Esophagus (tissue), 2 donors: ENCODE measurements at regions not wholly inside any gene's neighbourhood (a gene's known extent, or its start where the extent isn't known, plus 50 kb on each side); places are given as distances from the start of the nearest gene placed in this dataset.

ENCODE experiments used
- H3K27ac ChIP-seq, 2 donors: one replicate each; pipeline ENCODE4 v1.5.1; 2013; ENCODE audit warnings: low read depth in 2 of 2, mild to moderate bottlenecking in 2 of 2, inconsistent platforms in 1 of 2, low read length in 1 of 2, moderate library complexity in 1 of 2
- H3K27me3 ChIP-seq, 2 donors: one replicate each; pipeline ENCODE4 v1.6.1; 2013; ENCODE audit warnings: low read length in 2 of 2, control low read depth in 1 of 2, mild to moderate bottlenecking in 1 of 2; ENCODE audit not compliant: insufficient read depth in 2 of 2, control insufficient read depth in 1 of 2
- H3K36me3 ChIP-seq, 2 donors: one replicate each; pipeline ENCODE4 v1.6.1; 2013; ENCODE audit warnings: low read length in 1 of 2; ENCODE audit not compliant: control insufficient read depth in 2 of 2, insufficient read depth in 2 of 2
- H3K4me1 ChIP-seq, 2 donors: one replicate each; pipeline ENCODE4 v1.6.1; 2013; ENCODE audit warnings: low read length in 1 of 2; ENCODE audit not compliant: control insufficient read depth in 2 of 2, insufficient read depth in 2 of 2
- H3K4me3 ChIP-seq, 2 donors: one replicate each; pipeline ENCODE4 v1.5.1; 2013; ENCODE audit warnings: low read length in 2 of 2, mild to moderate bottlenecking in 2 of 2, low read depth in 1 of 2, moderate library complexity in 1 of 2
- H3K9me3 ChIP-seq, 2 donors: one replicate each; pipeline ENCODE4 v1.6.1; 2013; ENCODE audit warnings: mild to moderate bottlenecking in 2 of 2, low read depth in 1 of 2, low read length in 1 of 2, moderate library complexity in 1 of 2; ENCODE audit not compliant: control insufficient read depth in 2 of 2, insufficient read depth in 1 of 2
- WGBS, 2 donors: extraction: QIAGEN DNeasy Blood & Tissue Kit; methylation state at CpG; one replicate each; pipeline ENCODE4 v1.1.7; 2013; 5-methylcytosine and 5-hydroxymethylcytosine counted together
- donor health status: healthy with polysubstance abuse.
- donor health status: Bipolar disorder and iron deficiency.

DNA sequence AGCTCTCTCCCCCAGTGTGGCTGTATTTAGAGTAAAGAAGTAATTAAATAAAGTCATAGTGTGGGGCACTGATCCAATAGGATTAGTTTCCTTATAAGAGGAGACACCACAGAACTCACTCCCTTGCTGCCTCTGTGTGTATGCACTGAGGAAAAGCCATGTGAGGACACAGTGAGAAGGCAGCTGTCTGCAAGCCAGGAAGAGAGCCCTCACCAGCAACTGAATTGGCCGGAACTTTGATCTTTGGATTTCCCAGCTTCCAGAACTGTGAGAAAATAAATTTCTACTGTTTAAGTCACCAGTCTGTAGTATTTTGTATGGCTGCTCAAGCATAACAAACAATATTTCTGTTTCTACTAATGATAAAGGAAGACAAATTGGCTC is 368.7 kb upstream of the PRICKLE1 start:
- Histone ChIP-seq H3K4me3 (no peak overlapping the region), H3K36me3 (no peaks in the 10 kb centered on the region), H3K27me3 (no peaks in the 10 kb centered on the region), H3K9me3 (no peaks in the 10 kb centered on the region), H3K4me1 (no peaks in the 10 kb centered on the region), H3K27ac (no peak overlapping the region)
- WGBS, 2 donors, result 56 to 62% methylated on average over 1 of the region's 1 CpG

DNA sequence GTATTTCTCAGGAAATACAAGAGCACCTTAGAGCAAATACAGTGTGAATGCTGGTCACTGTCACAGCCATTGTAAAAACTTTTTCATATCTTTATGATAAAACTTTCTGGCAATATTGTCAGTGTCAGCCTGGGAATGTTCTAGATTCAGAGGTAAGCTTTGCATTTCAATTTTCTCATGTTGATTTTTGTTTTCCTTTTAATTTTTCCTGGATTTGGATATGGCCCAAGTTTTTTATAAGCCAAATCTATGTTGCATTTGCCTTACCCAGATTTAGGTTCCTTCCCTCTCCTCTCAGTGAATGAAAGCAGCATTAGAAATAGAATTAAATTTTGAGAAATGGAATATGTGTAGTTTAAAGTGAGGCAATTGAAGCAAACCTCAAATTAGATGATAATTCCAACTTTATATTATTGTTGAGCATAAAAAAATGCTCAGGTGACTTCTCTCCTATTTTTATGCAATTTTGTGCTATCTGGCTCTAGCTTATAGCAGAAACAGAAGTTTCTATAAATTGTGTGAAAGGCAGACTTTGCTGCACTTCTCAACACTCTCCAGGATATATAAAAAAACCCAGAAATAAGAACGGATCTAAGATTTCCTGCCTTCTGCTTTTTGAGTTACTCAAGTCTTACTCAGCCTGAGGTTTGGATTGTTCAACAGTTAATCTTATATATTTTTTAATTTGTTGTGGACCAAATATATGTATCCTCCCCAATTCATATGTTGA is 368.2 kb upstream of the PRICKLE1 start:
- no peak overlapping the region for H3K27ac ChIP-seq
- H3K4me3 ChIP-seq, result no peak overlapping the region
- H3K9me3 ChIP-seq, result no peaks in the 10 kb centered on the region
- no peaks in the 10 kb centered on the region for H3K36me3 ChIP-seq
- 38 to 52% methylated on average over 1 of the region's 1 CpG for WGBS, 2 donors
- H3K27me3 ChIP-seq, result no peaks in the 10 kb centered on the region
- H3K4me1 ChIP-seq, result no peaks in the 10 kb centered on the region

DNA sequence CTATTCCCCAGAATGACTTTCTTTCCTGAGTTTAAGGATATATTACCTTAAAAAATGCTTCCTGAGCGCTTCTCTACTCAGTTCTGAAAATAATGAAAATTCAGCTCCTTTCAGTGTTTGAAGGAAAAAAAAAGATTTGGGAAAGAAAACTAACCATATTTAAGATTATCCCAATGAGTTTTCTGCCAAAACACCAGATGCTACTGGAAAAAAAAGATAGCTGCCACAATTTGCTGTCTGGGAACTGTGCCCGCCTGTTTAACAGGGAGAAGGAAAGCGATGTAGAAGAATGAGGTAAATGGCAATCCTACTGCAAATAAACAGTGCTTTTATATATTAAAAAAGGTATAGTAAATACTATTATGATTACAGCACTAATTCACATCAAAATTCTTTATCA is 367.6 kb upstream of the PRICKLE1 start:
- Histone ChIP-seq H3K4me3 (no peak overlapping the region), H3K36me3 (no peaks in the 10 kb centered on the region), H3K9me3 (no peaks in the 10 kb centered on the region), H3K4me1 (no peaks in the 10 kb centered on the region), H3K27ac (no peak overlapping the region), H3K27me3 (no peaks in the 10 kb centered on the region)
- WGBS, 2 donors, result 77 to 78% methylated on average over 3 of the region's 3 CpGs

DNA sequence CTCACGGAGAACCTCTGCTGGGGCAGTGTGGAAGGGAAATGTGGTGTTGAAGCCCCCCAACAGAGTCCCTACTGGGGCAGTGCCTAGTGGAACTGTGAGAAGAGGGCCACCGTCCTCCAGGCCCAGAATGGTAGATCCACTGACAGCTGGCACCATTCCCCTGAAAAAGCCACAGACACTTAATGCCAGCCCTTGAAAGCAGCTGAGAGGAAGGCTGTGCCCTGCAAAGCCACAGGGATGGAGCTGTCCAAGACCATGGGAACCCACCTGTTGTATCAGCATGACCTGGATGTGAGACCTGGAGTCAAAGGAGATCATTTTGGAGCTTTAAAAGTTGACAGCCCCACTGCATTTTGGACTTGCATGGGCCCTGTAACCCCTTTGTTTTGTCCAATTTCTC is 363.5 kb upstream of the PRICKLE1 start:
- H3K36me3 ChIP-seq, result no peaks in the 10 kb centered on the region
- no peaks in the 10 kb centered on the region for H3K4me1 ChIP-seq
- H3K27ac ChIP-seq, result no peak overlapping the region
- no peaks in the 10 kb centered on the region for H3K9me3 ChIP-seq
- no peak overlapping the region for H3K4me3 ChIP-seq
- no peaks in the 10 kb centered on the region for H3K27me3 ChIP-seq
- 91 to 93% methylated on average over 2 of the region's 2 CpGs for WGBS, 2 donors

GRCh38 chr12:42946871-42947381 is 357.4 kb upstream of the PRICKLE1 start:
- Histone ChIP-seq H3K4me3 (no peak overlapping the region), H3K36me3 (no peaks in the 10 kb centered on the region), H3K27me3 (no peaks in the 10 kb centered on the region), H3K4me1 (no peaks in the 10 kb centered on the region), H3K9me3 (no peaks in the 10 kb centered on the region), H3K27ac (no peak overlapping the region)
- 57 to 62% methylated on average over 2 of the region's 2 CpGs for WGBS, 2 donors

GRCh38 chr12:42945927-42946326 is 356.4 kb upstream of the PRICKLE1 start:
- H3K27me3 ChIP-seq, result no peaks in the 10 kb centered on the region
- 51 to 69% methylated on average over 2 of the region's 2 CpGs for WGBS, 2 donors

DNA sequence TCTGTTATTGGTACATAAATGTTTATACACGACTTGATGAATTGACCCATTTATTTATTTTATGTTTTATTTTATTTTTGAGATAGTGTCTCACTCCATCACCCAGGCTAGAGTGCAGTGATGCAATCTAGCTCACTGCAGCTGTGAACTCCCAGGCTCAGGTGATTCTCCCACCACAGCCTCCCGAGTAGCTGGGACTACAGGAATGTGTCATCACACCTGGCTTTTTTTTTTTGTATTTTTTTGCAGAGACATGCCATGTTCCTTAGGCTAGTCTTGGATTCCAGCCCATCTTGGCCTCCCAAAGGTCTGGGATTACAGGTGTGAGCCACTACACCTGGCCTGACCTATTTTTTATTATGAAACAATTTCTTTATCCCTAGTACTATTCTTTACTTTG is 355.0 kb upstream of the PRICKLE1 start:
- Histone ChIP-seq H3K9me3 (no peaks in the 10 kb centered on the region), H3K27ac (no peak overlapping the region), H3K4me1 (no peaks in the 10 kb centered on the region), H3K36me3 (no peaks in the 10 kb centered on the region), H3K4me3 (no peak overlapping the region), H3K27me3 (no peaks in the 10 kb centered on the region)
- WGBS, 2 donors, result 56 to 60% methylated on average over 2 of the region's 2 CpGs

More at GRCh38 chr12:42945927-42946326, 356.4 kb upstream of the PRICKLE1 start:
- no peak overlapping the region for H3K27ac ChIP-seq
- H3K4me3 ChIP-seq, result no peak overlapping the region
- H3K9me3 ChIP-seq, result no peaks in the 10 kb centered on the region
- no peaks in the 10 kb centered on the region for H3K4me1 ChIP-seq
- H3K36me3 ChIP-seq, result no peaks in the 10 kb centered on the region

- Histone ChIP-seq H3K9me3 (no peaks in the 10 kb centered on the region), H3K27me3 (peaks cover 0 to 2% of the 10 kb centered on the region in 2 donors), H3K4me1 (no peaks in the 10 kb centered on the region), H3K27ac (no peak overlapping the region), H3K36me3 (no peaks in the 10 kb centered on the region), H3K4me3 (no peak overlapping the region)
- WGBS, 2 donors, result 68 to 84% methylated on average over 3 of the region's 3 CpGs
Measured at GRCh38 chr12:42936991-42937390, 347.4 kb upstream of the PRICKLE1 start.

- WGBS, 2 donors, result 92 to 100% methylated on average over 1 of the region's 1 CpG
- Histone ChIP-seq H3K4me3 (no peak overlapping the region), H3K27ac (no peak overlapping the region), H3K36me3 (no peaks in the 10 kb centered on the region), H3K4me1 (no peaks in the 10 kb centered on the region), H3K9me3 (no peaks in the 10 kb centered on the region), H3K27me3 (peaks cover 0 to 2% of the 10 kb centered on the region in 2 donors)
Measured at GRCh38 chr12:42936260-42936659, 346.7 kb upstream of the PRICKLE1 start.

- H3K9me3 ChIP-seq, result no peaks in the 10 kb centered on the region
- 43 to 56% methylated on average over 2 of the region's 2 CpGs for WGBS, 2 donors
- H3K4me1 ChIP-seq, result no peaks in the 10 kb centered on the region
Measured at GRCh38 chr12:42935756-42936155, 346.2 kb upstream of the PRICKLE1 start.

More at GRCh38 chr12:42935756-42936155, 346.2 kb upstream of the PRICKLE1 start:
- Histone ChIP-seq H3K36me3 (no peaks in the 10 kb centered on the region), H3K27me3 (peaks cover 0 to 2% of the 10 kb centered on the region in 2 donors), H3K4me3 (no peak overlapping the region), H3K27ac (no peak overlapping the region)
